H1 (cell line): ENCODE measurements at regions not wholly inside any gene's neighbourhood (a gene's known extent, or its start where the extent isn't known, plus 50 kb on each side); places are given as distances from the start of the nearest gene placed in this dataset.

Experiments used
- CTCF ChIA-PET: fragments of 300-600 bp; sonication (Branson Sonifier 250); formaldehyde crosslinking; loops from one replicate; lab custom pipeline; 2021; ENCODE audit not compliant: partially characterized antibody; lab: Charles Lee
- POLR2A ChIA-PET: fragments of 300-600 bp; sonication (Branson Sonifier 250); formaldehyde crosslinking; loops from one replicate; lab custom pipeline; 2021; ENCODE audit warnings: inconsistent platforms; ENCODE audit not compliant: partially characterized antibody; lab: Charles Lee
- DNase-seq, 2 experiments: peaks; one replicate each; pipeline versions ENCODE4 v3.0.0 to v3.0.0-alpha.2; 2010 to 2022; ENCODE audit warnings: low spot score in 2 of 2, low read depth in 1 of 2, mixed read lengths in 1 of 2
- FAIRE-seq: peaks from 2 replicates; lab custom pipeline; 2011; peaks lifted over from hg19 to GRCh38; lab: Jason Lieb, UNC
- H2AFZ ChIP-seq: 2 replicates; pipeline ENCODE4 v1.8.1; 2012; ENCODE audit warnings: low read length, inconsistent platforms
- H2AK5ac ChIP-seq: 2 replicates; pipeline ENCODE4 v1.6.1; 2013; ENCODE audit warnings: low read depth, low read length
- H2BK120ac ChIP-seq: replicated peaks from 2 replicates; pipeline ENCODE3; 2013; ENCODE audit warnings: low read depth, low read length, inconsistent platforms
- H2BK12ac ChIP-seq: 2 replicates; pipeline ENCODE4 v1.6.1; 2013; ENCODE audit warnings: low read depth, low read length
- H2BK15ac ChIP-seq: 2 replicates; pipeline ENCODE4 v1.6.1; 2013; ENCODE audit warnings: low read length
- H2BK20ac ChIP-seq: 2 replicates; pipeline ENCODE4 v1.6.1; 2013; ENCODE audit warnings: low read length
- H2BK5ac ChIP-seq: 2 replicates; pipeline ENCODE4 v1.6.1; 2013; ENCODE audit warnings: low read depth, low read length
- H3K14ac ChIP-seq: 2 replicates; pipeline ENCODE4 v1.6.1; 2013; ENCODE audit warnings: inconsistent platforms; ENCODE audit not compliant: insufficient read length
- H3K18ac ChIP-seq: 2 replicates; pipeline ENCODE4 v1.6.1; 2013; ENCODE audit warnings: low read length; ENCODE audit errors: extremely low read depth
- H3K23ac ChIP-seq: 2 replicates; pipeline ENCODE4 v1.6.1; 2013; ENCODE audit warnings: inconsistent platforms; ENCODE audit not compliant: insufficient read length
- H3K23me2 ChIP-seq: 2 replicates; pipeline ENCODE4 v1.6.1; 2013; ENCODE audit warnings: low read depth, low read length
- H3K27ac ChIP-seq: 2 replicates; pipeline ENCODE4 v1.6.1; 2011; ENCODE audit warnings: low read depth, low read length, inconsistent platforms
- H3K27me3 ChIP-seq, 4 experiments: replicated peaks in 1 of 4; 1 replicate in 1 of 4; 2 replicates in 3 of 4; pipeline versions ENCODE4 v1.6.1 to v1.8.1; 2011 to 2013; ENCODE audit warnings: low read length in 3 of 4, mild to moderate bottlenecking in 3 of 4, inconsistent platforms in 2 of 4, mixed read lengths in 2 of 4, moderate library complexity in 1 of 4; ENCODE audit not compliant: control insufficient read depth in 3 of 4, insufficient read depth in 3 of 4; ENCODE audit errors: extremely low read depth in 1 of 4
- H3K36me3 ChIP-seq, 4 experiments: 2 replicates each; pipeline versions ENCODE4 v1.6.1 to v1.8.1; 2011 to 2013; ENCODE audit warnings: mild to moderate bottlenecking in 4 of 4, low read length in 3 of 4, moderate library complexity in 2 of 4, control low read depth in 1 of 4, inconsistent platforms in 1 of 4; ENCODE audit not compliant: insufficient read depth in 4 of 4, control insufficient read depth in 2 of 4
- H3K4ac ChIP-seq: replicated peaks from 2 replicates; pipeline ENCODE3; 2013; ENCODE audit warnings: low read length, low read depth, mixed read lengths, inconsistent platforms; ENCODE audit not compliant: insufficient read length
- H3K4me1 ChIP-seq, 4 experiments: replicated peaks in 1 of 4; 1 replicate in 1 of 4; 2 replicates in 3 of 4; pipeline versions ENCODE4 v1.6.1 to v1.8.1; 2011 to 2013; ENCODE audit warnings: low read length in 3 of 4, inconsistent platforms in 2 of 4, mixed read lengths in 1 of 4; ENCODE audit not compliant: insufficient read depth in 4 of 4, control insufficient read depth in 3 of 4
- H3K4me2 ChIP-seq, 2 experiments: 2 replicates each; pipeline versions ENCODE4 v1.6.1 to v1.8.1; 2011 to 2013; ENCODE audit warnings: low read depth in 2 of 2, low read length in 2 of 2, control low read depth in 1 of 2, inconsistent platforms in 1 of 2, mild to moderate bottlenecking in 1 of 2; ENCODE audit not compliant: insufficient read depth in 1 of 2
- H3K4me3 ChIP-seq, 4 experiments: fragments of 200-600, 300-600 bp in 1 of 4; sonication (generic), shearing (Covaris generic), sonication (Bioruptor Twin) in 1 of 4; 2 replicates each; pipeline versions ENCODE4 v1.5.1 to v1.8.1; 2011 to 2016; ENCODE audit warnings: low read length in 4 of 4, low read depth in 3 of 4, control low read depth in 2 of 4, inconsistent platforms in 2 of 4, mild to moderate bottlenecking in 2 of 4, mixed read lengths in 1 of 4, moderate library complexity in 1 of 4; ENCODE audit not compliant: insufficient read depth in 2 of 4; ENCODE audit errors: extremely low read depth in 1 of 4
- H3K56ac ChIP-seq: replicated peaks from 2 replicates; pipeline ENCODE3; 2013; ENCODE audit warnings: low read depth, mild to moderate bottlenecking, mixed read lengths, low read length, inconsistent platforms; ENCODE audit not compliant: insufficient read length
- H3K79me1 ChIP-seq: 2 replicates; pipeline ENCODE4 v1.6.1; 2013; ENCODE audit warnings: low read depth, low read length, control low read depth
- H3K79me2 ChIP-seq, 2 experiments: 2 replicates each; pipeline versions ENCODE4 v1.6.1 to v1.8.1; 2012 to 2013; ENCODE audit warnings: low read length in 2 of 2, mild to moderate bottlenecking in 2 of 2, inconsistent platforms in 1 of 2; ENCODE audit not compliant: insufficient read depth in 2 of 2, control insufficient read depth in 1 of 2
- H3K9ac ChIP-seq, 4 experiments: replicated peaks in 1 of 4; 1 replicate in 1 of 4; 2 replicates in 3 of 4; pipeline versions ENCODE4 v1.6.1 to v1.8.1; 2011 to 2013; ENCODE audit warnings: low read depth in 3 of 4, low read length in 3 of 4, control low read depth in 2 of 4, mild to moderate bottlenecking in 2 of 4, moderate library complexity in 2 of 4, inconsistent platforms in 1 of 4; ENCODE audit errors: extremely low read depth in 1 of 4
- H3K9me3 ChIP-seq, 2 experiments: 2 replicates each; pipeline versions ENCODE4 v1.6.1 to v1.8.1; 2012 to 2013; ENCODE audit warnings: mild to moderate bottlenecking in 2 of 2, moderate library complexity in 2 of 2, control low read depth in 1 of 2, inconsistent platforms in 1 of 2, low read depth in 1 of 2, low read length in 1 of 2, mixed read lengths in 1 of 2; ENCODE audit not compliant: insufficient read depth in 2 of 2
- H4K20me1 ChIP-seq, 2 experiments: replicated peaks in 1 of 2; 2 replicates each; pipeline versions ENCODE3 to v1.8.1; 2011 to 2013; ENCODE audit warnings: inconsistent platforms in 2 of 2, low read length in 2 of 2, mild to moderate bottlenecking in 1 of 2; ENCODE audit not compliant: insufficient read depth in 2 of 2, control insufficient read depth in 1 of 2
- H4K5ac ChIP-seq: 2 replicates; pipeline ENCODE4 v1.6.1; 2013; ENCODE audit warnings: low read length, low read depth, mixed read lengths, inconsistent platforms; ENCODE audit not compliant: insufficient read length
- H4K8ac ChIP-seq: 2 replicates; pipeline ENCODE4 v1.8.0; 2013; ENCODE audit warnings: mild to moderate bottlenecking, moderate library complexity, low read length, inconsistent platforms; ENCODE audit not compliant: insufficient read depth; ENCODE audit errors: extremely low read depth
- H4K91ac ChIP-seq: replicated peaks from 2 replicates; pipeline ENCODE3; 2013; ENCODE audit warnings: low read length, mixed read lengths, inconsistent platforms; ENCODE audit not compliant: insufficient read length
- CHD7 ChIP-seq: fragments of 300-600 bp; sonication (generic); IDR thresholded peaks from 2 replicates; pipeline ENCODE4 v1.7.1; 2012; ENCODE audit warnings: low read length, moderate library complexity, mild to moderate bottlenecking, inconsistent platforms; ENCODE audit not compliant: insufficient replicate concordance
- WGBS, 2 experiments: shearing (Covaris generic) in 1 of 2; methylation state at CpG; one replicate each; pipeline versions ENCODE4 v1.1.6 to v1.1.7; 2013 to 2015; ENCODE audit warnings: low lambda C conversion rate in 2 of 2, mixed read lengths in 2 of 2, inconsistent platforms in 1 of 2, low coverage in 1 of 2, missing lambda C conversion rate in 1 of 2; ENCODE audit not compliant: insufficient replicate concordance in 2 of 2, insufficient coverage in 1 of 2, insufficient read length in 1 of 2; ENCODE audit errors: extremely low coverage in 1 of 2, missing lambda C conversion rate in 1 of 2; 5-methylcytosine and 5-hydroxymethylcytosine counted together

GRCh38 chr6:74765486-74765885 is 440.4 kb downstream of the COL12A1 start:
- 92% methylated on average over 3 of the region's 3 CpGs; no CpG with 5 or more reads in 1 of the 2 experiments for WGBS, 2 experiments
- H3K14ac ChIP-seq, result no peak overlapping the region
- H3K4ac ChIP-seq, result no peak overlapping the region
- H3K27ac ChIP-seq, result no peak overlapping the region
- H2BK5ac ChIP-seq, result no peak overlapping the region
- no peaks in the 10 kb centered on the region for H3K4me1 ChIP-seq
- no peaks in the 10 kb centered on the region for H3K79me1 ChIP-seq
- no peak overlapping the region for H3K56ac ChIP-seq
- H4K8ac ChIP-seq, result no peak overlapping the region
- peaks cover 2% of the 10 kb centered on the region; the same call in 1 of the 2 replicates for H3K23me2 ChIP-seq
- FAIRE-seq (no peak), DNase-seq (no peak)
- H2AFZ ChIP-seq, result no peak overlapping the region
- no peak overlapping the region for H3K9ac ChIP-seq
- ChIA-PET POLR2A (no interaction called here), CTCF (interaction anchor here (0.8 to 1.2 kb wide), 2 partner anchors 11 to 675 kb away, joined by 3 read pairs; no protein-coding TSS in a partner anchor)
- H3K4me3 ChIP-seq, result no peak overlapping the region
- H3K36me3 ChIP-seq, result no peaks in the 10 kb centered on the region
- H2AK5ac ChIP-seq, result no peak overlapping the region
- H2BK12ac ChIP-seq, result no peak overlapping the region
- H3K23ac ChIP-seq, result no peak overlapping the region
- no peaks in the 10 kb centered on the region for H3K27me3 ChIP-seq
- no peak overlapping the region for H2BK20ac ChIP-seq
- H2BK15ac ChIP-seq, result no peak overlapping the region
- H4K91ac ChIP-seq, result no peak overlapping the region
- H2BK120ac ChIP-seq, result no peak overlapping the region
- no peak overlapping the region for H3K18ac ChIP-seq
- no peak overlapping the region for H4K5ac ChIP-seq
- H3K9me3 ChIP-seq, result no peaks in the 10 kb centered on the region
- no peaks in the 10 kb centered on the region for H3K79me2 ChIP-seq
- H4K20me1 ChIP-seq, result no peaks in the 10 kb centered on the region
- no peak for TF ChIP-seq CHD7
- no peak overlapping the region for H3K4me2 ChIP-seq
